Glutamatergic neuron (in vitro differentiated cells): ENCODE measurements at regions not wholly inside any gene's neighbourhood (a gene's known extent, or its start where the extent isn't known, plus 50 kb on each side); places are given as distances from the start of the nearest gene placed in this dataset.

ENCODE experiments used
- DNase-seq: peaks from one replicate; pipeline ENCODE4 v3.0.0; 2022
- H3K27ac Mint-ChIP-seq: one replicate; pipeline ENCODE4 v1.8.0; 2020; ENCODE audit warnings: mild to moderate bottlenecking, mixed read lengths, inconsistent platforms; ENCODE audit not compliant: unreplicated experiment
- H3K27me3 Mint-ChIP-seq: one replicate; pipeline ENCODE4 v1.8.0; 2020; ENCODE audit warnings: mild to moderate bottlenecking, moderate library complexity, mixed read lengths, inconsistent platforms; ENCODE audit not compliant: unreplicated experiment
- H3K36me3 Mint-ChIP-seq: one replicate; pipeline ENCODE4 v1.8.0; 2020; ENCODE audit warnings: mild to moderate bottlenecking, mixed read lengths, inconsistent platforms; ENCODE audit not compliant: unreplicated experiment
- H3K4me1 Mint-ChIP-seq: one replicate; pipeline ENCODE4 v1.8.0; 2020; ENCODE audit warnings: mild to moderate bottlenecking, low read depth, mixed read lengths, inconsistent platforms; ENCODE audit not compliant: unreplicated experiment
- H3K4me3 Mint-ChIP-seq: one replicate; pipeline ENCODE4 v1.8.0; 2020; ENCODE audit warnings: mild to moderate bottlenecking, mixed read lengths, inconsistent platforms; ENCODE audit not compliant: unreplicated experiment
- H3K9me3 Mint-ChIP-seq: one replicate; pipeline ENCODE4 v1.8.0; 2020; ENCODE audit warnings: mild to moderate bottlenecking, moderate library complexity, mixed read lengths, inconsistent platforms; ENCODE audit not compliant: unreplicated experiment
- TF ChIP-seq, protein P1 (sequence below): fragments of 200-600 bp; sonication (generic); IDR thresholded peaks from one replicate; pipeline ENCODE4 v1.5.0; 2021; ENCODE audit not compliant: partially characterized antibody, unreplicated experiment

DNA sequence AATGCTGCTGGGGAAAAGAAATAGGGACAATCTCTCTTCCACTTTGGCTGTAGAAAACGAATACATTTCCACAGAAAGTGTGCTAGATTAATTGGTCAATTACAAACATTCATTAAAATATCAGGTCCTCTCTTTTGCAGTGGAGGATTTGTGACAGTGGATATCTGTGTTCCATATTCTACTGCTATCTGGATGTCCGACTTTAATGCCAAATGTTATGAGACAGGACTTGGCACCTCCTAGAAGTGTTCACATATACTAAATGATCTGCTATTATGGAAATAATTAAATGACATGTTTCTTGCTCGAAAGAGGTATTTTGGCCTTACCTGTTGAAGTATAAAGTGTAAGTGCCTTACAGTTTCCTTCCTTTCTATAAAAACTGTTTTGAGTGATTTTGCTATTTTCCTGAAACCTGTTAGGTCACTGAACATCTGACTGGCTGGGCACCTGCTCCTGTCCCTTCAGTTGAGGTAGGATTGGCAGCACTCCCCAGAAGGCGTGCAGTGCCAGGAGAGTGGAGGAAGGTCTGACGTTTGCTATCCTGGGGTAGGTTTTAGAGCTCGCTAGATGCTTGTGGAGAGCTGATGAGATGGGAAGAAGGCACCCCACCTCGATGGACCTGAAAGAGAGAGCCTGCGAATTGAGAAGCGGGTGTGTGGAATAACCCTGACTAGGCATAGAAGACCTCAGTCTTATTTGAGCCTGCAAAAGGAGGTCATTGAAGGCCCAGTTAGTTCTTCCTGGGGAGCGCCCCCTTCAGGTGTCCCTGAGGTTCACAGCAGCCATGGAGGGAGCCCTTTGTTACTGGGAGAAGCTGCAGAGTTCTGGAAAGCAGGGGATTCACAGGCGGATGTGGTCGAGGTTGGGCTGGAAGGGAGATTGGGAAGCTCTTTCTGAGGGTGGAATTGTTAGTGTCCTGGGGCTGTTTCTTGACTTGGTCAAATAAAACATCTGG lies 159.4 kb upstream of the ZNF267 start:
- peak overlapping the region; percentile 100 for H3K27ac Mint-ChIP-seq
- peaks cover 17% of the 10 kb centered on the region for H3K36me3 Mint-ChIP-seq
- DNase-seq: peak; percentile 79

GRCh38 chr16:31714903-31715504 lies 158.6 kb upstream of the ZNF267 start:
- peaks cover 9% of the 10 kb centered on the region for H3K9me3 Mint-ChIP-seq
- peaks cover 13% of the 10 kb centered on the region for H3K27me3 Mint-ChIP-seq
- TF ChIP-seq, protein P1, sequence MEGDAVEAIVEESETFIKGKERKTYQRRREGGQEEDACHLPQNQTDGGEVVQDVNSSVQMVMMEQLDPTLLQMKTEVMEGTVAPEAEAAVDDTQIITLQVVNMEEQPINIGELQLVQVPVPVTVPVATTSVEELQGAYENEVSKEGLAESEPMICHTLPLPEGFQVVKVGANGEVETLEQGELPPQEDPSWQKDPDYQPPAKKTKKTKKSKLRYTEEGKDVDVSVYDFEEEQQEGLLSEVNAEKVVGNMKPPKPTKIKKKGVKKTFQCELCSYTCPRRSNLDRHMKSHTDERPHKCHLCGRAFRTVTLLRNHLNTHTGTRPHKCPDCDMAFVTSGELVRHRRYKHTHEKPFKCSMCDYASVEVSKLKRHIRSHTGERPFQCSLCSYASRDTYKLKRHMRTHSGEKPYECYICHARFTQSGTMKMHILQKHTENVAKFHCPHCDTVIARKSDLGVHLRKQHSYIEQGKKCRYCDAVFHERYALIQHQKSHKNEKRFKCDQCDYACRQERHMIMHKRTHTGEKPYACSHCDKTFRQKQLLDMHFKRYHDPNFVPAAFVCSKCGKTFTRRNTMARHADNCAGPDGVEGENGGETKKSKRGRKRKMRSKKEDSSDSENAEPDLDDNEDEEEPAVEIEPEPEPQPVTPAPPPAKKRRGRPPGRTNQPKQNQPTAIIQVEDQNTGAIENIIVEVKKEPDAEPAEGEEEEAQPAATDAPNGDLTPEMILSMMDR: no peak
- peaks cover 13% of the 10 kb centered on the region for H3K36me3 Mint-ChIP-seq
- no peak for DNase-seq
- H3K4me3 Mint-ChIP-seq: peak overlapping the region; percentile 95
- H3K4me1 Mint-ChIP-seq: peaks cover 21% of the 10 kb centered on the region
- H3K27ac Mint-ChIP-seq: peak overlapping the region; percentile 100

More for the DNA sequence above, 159.4 kb upstream of the ZNF267 start:
- TF ChIP-seq, protein P1: peak; percentile 70
- Mint-ChIP-seq H3K4me3 (peak overlapping the region; percentile 95), H3K9me3 (peaks cover 9% of the 10 kb centered on the region), H3K27me3 (peaks cover 13% of the 10 kb centered on the region), H3K4me1 (peaks cover 21% of the 10 kb centered on the region)

- Mint-ChIP-seq H3K36me3 (peaks cover 18% of the 10 kb centered on the region), H3K27ac (peak overlapping the region; percentile 17), H3K9me3 (peaks cover 9% of the 10 kb centered on the region), H3K4me3 (no peak overlapping the region), H3K4me1 (peaks cover 23% of the 10 kb centered on the region), H3K27me3 (peaks cover 13% of the 10 kb centered on the region)
- no peak for DNase-seq
- TF ChIP-seq, protein P1: no peak
Measured at GRCh38 chr16:31715915-31716314, 157.7 kb upstream of the ZNF267 start.

- peaks cover 23% of the 10 kb centered on the region for H3K4me1 Mint-ChIP-seq
Measured at GRCh38 chr16:31718998-31719397, 154.6 kb upstream of the ZNF267 start.

More at GRCh38 chr16:31718998-31719397, 154.6 kb upstream of the ZNF267 start:
- TF ChIP-seq, protein P1: no peak
- no peak for DNase-seq
- Mint-ChIP-seq H3K4me3 (no peak overlapping the region), H3K36me3 (peaks cover 24% of the 10 kb centered on the region), H3K9me3 (peaks cover 4% of the 10 kb centered on the region), H3K27ac (no peak overlapping the region), H3K27me3 (peaks cover 3% of the 10 kb centered on the region)
